ENCODE measurements at regions not wholly inside any gene's neighbourhood (a gene's known extent, or its start where the extent isn't known, plus 50 kb on each side); places are given as distances from the start of the nearest gene placed in this dataset.

GRCh38 chr14:101707068-101707842 is 54.3 kb upstream of the PPP2R5C start:
- peak; percentile 80 for TF ChIP-seq CTCF (conservative IDR thresholded peaks at IDR 0.05; ENCODE audit: low read length)
- peak; percentile 87 for DNase-seq (ENCODE audit: low read depth)
- no peak overlapping the region for H3K4me3 ChIP-seq (ENCODE audit: low read length)

- no peak for DNase-seq (ENCODE audit: low read depth)
- no peak for TF ChIP-seq CTCF (conservative IDR thresholded peaks at IDR 0.05; ENCODE audit: low read length)
- no peak overlapping the region for H3K4me3 ChIP-seq (ENCODE audit: low read length)
These were observed 53.5 kb upstream of the PPP2R5C start for GRCh38 chr14:101707863-101708620.

- H3K4me3 ChIP-seq (ENCODE audit: low read length) = no peak overlapping the region
- no peak for DNase-seq (ENCODE audit: low read depth)
- no peak for TF ChIP-seq CTCF (conservative IDR thresholded peaks at IDR 0.05; ENCODE audit: low read length)
These were observed 52.5 kb upstream of the PPP2R5C start for GRCh38 chr14:101708853-101709532.

GRCh38 chr14:101709533-101709881 is 52.0 kb upstream of the PPP2R5C start:
- no peak for DNase-seq (ENCODE audit: low read depth)
- no peak for TF ChIP-seq CTCF (conservative IDR thresholded peaks at IDR 0.05; ENCODE audit: low read length)
- no peak overlapping the region for H3K4me3 ChIP-seq (ENCODE audit: low read length)

- DNase-seq (ENCODE audit: low read depth) = no peak
- no peak overlapping the region for H3K4me3 ChIP-seq (ENCODE audit: low read length)
- TF ChIP-seq CTCF (conservative IDR thresholded peaks at IDR 0.05; ENCODE audit: low read length) = no peak
These were observed 51.3 kb upstream of the PPP2R5C start for GRCh38 chr14:101709962-101710931.

- no peak for DNase-seq (ENCODE audit: low read depth)
- H3K4me3 ChIP-seq (ENCODE audit: low read length) = no peak overlapping the region
- no peak for TF ChIP-seq CTCF (conservative IDR thresholded peaks at IDR 0.05; ENCODE audit: low read length)
These were observed 50.3 kb upstream of the PPP2R5C start for GRCh38 chr14:101711041-101711856.
